ENCODE measurements at regions not wholly inside any gene's neighbourhood (a gene's known extent, or its start where the extent isn't known, plus 50 kb on each side); places are given as distances from the start of the nearest gene placed in this dataset.

- no peak for TF ChIP-seq CTCF (IDR thresholded peaks at IDR 0.05)
- no peak for TF ChIP-seq POLR2A (IDR thresholded peaks at IDR 0.05)
Measured at GRCh38 chr4:27278615-27279375, 418.2 kb downstream of the STIM2 start.

All from lower leg skin (tissue), 3 donors.